ENCODE measurements at regions not wholly inside any gene's neighbourhood (a gene's known extent, or its start where the extent isn't known, plus 50 kb on each side); places are given as distances from the start of the nearest gene placed in this dataset.

- no peak for TF ChIP-seq CTCF (conservative IDR thresholded peaks at IDR 0.05 in 1 of 2, IDR thresholded peaks at IDR 0.05 in 1 of 2; ENCODE audit: extremely low read depth in 1 of 2, insufficient read depth in 1 of 2, low read depth in 1 of 2, low read length in 2 of 2)
- no peak for TF ChIP-seq EZH2 (IDR thresholded peaks at IDR 0.05; ENCODE audit: borderline replicate concordance, low read length)
These were observed 370.0 kb downstream of the FGF9 start for GRCh38 chr13:22040810-22041364.

Measured in mammary epithelial cell (primary cell).